HG02759 (cell line): ENCODE measurements at regions not wholly inside any gene's neighbourhood (a gene's known extent, or its start where the extent isn't known, plus 50 kb on each side); places are given as distances from the start of the nearest gene placed in this dataset.

Source experiments
- ATAC-seq: cut with Tn5 transposase; IDR thresholded peaks from one replicate; pipeline ENCODE4 v1.9.1; 2021; ENCODE audit warnings: mild to moderate bottlenecking, moderate library complexity; ENCODE audit not compliant: unreplicated experiment

DNA sequence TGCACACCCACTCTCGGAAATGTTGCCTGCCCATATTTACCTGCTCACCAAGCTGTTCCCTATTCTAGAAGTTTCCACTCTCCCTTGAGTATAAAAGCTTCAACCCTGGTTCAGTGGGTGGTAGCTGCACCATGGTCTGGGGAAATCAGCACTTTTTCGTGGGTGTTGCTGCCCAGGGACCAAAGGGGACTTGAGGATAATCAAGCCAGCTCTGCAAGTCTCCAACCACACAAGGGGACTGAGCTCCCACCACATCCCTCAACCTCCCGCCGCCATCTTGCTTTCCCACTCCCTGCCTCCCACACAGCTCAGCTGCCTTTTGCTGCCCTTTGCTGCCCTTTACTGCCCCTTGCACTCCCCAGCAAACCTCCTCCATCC lies 210.0 kb downstream of the AUH start:
- no peak for ATAC-seq

DNA sequence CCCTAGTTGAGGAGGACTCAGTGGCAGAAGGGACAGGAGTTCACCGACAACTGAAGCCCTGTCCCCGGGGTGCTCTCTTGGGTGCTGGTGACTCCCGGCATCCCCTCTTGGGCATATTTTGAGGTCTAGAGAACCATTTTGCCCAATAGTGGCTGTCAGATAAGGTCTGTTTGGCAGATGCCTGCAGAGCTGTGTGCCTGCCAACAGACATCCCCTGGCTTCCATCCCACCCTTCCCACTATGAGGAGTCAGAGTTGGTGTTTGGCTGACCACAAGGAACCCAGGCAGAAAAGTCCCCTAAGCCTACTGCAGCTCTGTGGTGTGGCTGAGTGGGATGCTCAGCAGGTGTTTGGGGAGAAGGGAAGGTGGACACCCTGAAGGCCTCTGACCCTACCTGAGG lies 207.0 kb downstream of the AUH start:
- no peak for ATAC-seq

DNA sequence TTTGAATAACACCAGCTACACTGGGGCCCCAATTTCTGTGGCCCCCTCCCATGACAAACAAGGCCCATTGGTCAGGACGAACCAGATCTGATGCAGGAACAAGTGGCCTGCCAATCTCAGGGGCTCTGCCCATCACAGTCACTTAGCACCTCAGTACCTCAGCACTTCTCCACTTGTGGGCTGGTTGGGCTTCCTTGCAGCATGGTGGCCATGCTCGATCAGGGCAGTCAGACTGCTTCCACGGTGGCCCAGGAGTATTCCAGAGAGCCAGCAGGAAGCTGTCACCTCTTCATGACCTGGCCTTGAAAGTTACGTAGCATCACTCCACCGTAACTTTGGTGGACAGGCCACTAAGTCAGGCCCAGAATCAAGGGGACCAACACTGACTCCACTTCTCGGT lies 206.5 kb downstream of the AUH start:
- no peak for ATAC-seq

DNA sequence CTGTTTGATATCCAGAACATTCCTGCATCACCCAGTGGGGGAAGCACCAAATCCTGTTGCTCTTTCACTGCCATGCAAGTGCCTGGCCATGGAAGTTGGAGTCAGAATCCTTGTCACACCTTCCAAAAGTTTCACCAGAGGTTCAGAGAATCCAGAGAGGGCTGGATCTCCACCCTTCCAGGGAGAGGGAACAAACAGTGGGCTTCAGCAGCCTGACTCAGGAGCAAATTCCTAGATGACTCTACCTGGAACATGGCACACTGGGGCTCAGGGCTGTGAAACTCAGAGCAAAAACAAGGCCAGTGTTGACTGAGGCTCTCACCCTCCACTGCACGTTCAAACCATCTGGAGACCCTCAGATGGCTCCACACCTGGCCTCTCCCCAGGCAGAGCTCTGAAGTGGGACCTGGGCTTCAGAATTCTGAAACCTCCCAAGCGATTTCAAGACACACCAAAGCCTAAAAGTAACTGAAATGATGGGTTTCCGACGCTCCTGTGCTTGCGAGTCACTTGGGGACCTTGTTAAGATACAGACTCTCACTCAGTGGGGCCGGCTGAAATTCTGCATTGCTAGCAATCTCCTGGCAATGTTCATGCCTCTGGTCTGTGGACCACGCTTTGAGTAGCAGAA lies 205.9 kb downstream of the AUH start:
- ATAC-seq: no peak

DNA sequence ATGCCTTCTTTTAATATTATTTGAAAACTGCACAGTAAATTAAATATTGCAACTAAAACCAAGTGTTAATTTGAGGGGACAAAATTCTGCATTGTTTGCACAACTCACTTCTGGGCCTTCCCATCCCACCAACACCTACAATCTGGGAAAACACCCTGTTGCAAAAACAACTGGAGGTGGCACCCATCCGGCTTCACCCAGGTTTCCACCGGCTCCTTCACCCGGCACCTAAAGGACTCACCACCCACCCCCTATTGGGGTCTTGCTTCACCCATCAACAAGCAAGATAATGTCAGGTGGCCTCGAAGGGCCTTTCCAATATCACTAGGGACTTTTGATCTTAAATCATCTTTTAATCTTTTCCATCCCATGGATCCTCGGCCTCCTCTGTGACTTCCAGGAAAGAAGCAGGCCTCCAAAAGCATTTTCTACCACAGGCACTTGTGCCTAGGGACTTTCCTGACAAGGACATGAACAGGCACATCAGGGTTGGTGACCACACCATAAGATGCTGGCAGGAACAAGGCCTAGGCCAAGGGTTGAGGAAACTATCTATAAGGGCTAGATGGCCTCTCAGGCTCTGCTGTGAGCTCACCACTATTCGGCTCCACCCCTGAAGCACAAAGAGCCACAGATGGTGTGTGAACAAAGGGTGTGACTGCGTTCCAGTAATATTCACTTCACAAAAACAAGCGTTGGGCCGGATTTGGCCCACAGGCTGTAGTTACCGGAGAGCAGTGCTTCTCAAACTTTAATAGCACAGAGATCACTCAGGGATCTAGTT lies 205.1 kb downstream of the AUH start:
- ATAC-seq: no peak

DNA sequence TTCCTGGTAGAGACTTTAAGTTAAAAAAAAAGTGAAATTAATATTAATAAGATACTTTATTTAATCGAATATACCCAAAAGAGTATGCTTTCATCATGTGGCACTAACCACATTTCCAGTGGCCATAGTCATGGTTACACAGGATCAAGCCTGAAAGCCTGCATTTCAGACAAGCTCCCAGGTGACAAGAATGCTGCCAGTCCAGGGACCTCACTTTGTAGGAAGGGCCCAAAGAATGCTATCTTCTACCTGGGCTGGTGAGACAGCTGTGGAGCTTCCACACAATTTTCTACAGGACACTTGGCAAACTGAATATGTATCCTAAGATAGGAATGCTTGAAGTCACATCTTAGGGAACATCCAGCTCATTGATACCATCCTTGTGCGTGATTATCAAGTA lies 203.8 kb downstream of the AUH start:
- no peak for ATAC-seq

DNA sequence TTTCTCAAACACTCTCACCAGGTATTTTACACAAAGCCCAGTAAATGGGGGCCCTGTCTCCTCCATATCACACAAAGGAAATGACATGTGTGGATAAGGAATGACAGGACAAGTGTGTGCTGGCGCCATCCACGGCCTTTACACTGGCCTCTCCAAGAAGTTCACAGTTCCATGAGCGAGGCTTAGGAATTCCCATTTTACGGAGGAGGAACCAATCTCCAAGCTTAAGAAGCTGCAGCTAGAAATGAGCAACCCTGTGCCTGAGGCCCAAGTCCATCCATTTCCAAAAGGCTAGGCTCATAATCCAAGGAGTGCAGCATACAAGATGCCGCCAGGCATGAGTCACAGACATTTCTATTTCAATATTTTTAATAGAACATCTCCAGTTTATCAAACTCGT lies 203.4 kb downstream of the AUH start:
- ATAC-seq: no peak

DNA sequence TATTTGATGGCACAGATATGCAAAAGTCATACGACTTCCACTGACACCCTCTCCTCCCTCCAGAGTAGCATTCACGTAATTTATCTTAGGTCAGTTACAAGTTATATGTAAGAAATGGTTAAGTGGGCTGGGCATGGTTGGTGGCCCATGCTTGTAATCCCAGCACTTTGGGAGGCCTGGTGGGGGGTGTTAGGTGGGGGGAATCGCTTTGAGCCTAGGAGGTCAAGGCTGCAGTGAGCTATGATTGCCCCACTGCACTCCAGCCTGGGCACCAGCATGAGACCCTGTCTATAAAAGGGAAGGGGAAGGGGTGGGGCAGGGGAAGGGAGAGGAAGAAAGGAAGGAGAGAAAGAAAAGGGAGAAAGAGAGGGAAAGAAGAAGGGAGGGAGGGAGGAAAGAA lies 202.8 kb downstream of the AUH start:
- ATAC-seq: no peak

DNA sequence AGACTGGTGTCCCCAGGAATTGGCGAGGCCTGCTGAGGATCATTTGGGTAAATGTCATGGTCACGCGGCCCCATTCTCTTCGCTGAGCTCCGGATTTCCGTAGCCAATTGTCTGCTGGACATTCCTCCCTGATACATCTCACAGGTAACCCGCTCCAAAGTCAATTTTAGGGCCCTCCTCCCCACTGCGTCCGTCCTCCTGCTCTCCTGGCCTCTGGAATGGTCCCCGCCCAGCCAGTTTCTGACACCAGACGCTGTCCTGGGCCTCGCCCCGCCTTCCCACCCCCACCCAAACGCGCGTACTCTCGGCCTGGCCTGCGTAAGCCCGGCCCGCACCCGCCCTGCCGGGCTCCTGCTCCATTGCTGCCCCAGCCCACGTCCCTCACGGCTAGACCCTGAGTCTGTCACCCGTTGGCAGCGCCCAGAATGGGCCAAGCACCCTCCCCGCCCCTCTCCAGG lies 202.0 kb downstream of the AUH start:
- no peak for ATAC-seq

DNA sequence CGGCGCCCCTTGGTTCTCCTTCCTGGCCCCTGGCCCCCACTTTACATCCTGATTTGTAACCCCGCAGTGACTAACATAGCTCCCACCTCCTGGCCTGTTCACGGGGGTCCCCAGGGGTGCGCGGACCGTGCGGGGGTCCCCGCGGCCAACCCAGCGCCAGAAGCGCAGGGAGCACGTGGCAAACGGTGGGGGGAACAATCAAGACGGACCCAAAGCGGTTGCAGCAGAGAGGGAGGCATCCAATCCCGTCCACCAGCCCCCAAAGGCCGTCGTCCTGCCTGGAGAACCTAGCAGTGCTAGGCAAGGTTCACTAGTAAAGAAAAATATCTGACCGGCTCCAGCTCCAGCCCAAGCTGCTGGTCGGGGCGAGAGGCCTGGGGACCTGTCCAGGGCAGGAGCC lies 201.5 kb downstream of the AUH start:
- ATAC-seq: no peak

DNA sequence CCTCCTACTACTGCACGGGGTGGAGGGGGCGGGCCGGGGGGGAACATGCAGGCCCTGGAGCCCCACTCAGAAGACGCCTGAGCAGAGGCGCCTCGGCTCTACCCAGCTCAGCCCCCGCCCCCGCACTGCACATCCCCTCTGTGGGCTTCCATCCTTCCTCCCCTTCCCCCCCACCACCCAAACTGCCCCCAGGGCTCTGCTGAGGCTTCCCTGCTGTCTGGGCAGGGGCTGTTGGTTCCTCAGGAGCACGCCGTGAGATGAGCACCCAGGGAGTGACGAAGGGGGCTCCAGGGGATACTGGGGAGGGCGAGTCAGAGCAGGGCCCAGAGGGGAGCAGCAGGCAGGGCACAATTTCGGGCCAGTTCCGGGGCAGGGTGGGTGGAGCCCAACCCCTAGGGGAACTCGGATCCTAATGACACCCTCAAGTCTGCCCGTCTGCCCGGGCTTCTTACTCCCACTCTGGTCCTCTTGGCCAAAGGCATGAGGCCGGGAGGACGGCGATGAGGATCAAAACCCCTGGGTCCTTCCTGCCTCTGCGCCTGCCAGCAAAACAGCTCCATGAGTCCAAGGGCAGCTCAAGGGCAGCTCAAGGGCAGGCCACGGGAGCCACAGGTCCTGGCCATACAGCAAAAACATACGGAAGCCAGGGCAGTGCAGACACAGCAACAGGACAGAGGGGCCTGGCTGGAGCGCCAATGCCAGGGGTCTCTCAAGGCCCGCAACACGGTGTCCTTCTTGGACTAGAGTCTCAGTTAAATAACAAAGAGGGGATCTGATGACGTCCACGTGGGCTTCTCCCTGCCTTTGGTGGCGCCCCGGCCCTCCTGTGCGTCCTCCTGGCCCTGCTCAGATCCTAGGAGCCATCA lies 200.9 kb downstream of the AUH start:
- no peak for ATAC-seq

DNA sequence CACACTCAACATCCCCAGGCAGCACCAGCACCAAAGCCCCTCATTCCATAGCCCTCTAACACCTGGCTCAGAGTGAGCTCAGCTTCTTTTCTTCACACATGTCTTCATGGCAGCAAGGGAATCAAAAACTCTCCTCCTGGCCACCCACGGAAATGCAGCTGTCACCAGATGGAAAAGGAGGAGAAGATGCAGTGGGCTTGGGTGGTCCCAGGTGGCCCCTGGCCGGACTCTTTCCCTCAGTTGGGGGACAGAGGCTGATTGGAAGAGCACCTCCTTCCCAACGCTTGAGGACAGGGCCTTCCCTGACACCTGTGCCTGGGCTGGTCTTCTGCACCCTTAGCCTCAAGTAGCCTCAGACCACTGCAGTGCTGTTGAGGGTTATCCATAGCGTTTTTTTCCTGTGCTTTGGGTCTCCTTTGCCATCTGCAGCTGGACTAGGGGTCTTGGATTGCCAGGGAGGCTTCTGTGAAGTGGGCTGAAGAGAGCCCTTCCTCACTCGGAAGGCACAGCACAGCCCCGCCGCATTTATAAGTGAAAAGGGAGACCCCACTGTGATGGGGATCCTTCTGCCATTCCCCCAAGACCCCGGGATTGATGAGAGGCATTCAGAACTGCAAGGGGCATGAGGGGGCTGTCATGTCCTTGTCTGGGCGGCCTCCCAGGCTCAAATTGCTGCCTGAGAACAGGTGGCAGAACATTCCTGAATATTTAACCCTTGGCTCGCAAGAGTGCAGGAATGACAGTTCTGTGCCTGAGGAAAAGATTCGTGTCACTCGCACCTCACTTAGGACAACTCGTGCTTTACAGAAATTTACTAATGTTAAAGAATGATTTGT lies 200.0 kb downstream of the AUH start:
- no peak for ATAC-seq

DNA sequence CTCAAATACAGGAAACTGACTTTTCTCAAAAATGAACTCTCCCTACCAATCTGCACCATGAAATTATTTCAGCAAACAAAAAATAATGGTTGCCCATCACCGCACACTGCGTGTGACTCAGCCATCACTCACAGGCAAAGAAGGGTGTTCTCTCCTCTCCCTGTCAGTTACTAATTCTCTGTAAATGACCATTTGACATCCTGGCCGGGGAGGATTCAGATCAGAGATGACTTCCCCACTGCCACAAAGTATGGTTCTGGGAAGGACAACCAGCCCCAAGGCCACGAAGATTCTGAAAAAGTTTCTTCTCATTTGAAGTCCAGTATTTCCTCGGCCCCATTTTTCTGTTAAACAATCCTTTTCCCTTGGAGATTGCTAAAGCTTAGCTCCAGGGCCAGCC lies 199.4 kb downstream of the AUH start:
- no peak for ATAC-seq

DNA sequence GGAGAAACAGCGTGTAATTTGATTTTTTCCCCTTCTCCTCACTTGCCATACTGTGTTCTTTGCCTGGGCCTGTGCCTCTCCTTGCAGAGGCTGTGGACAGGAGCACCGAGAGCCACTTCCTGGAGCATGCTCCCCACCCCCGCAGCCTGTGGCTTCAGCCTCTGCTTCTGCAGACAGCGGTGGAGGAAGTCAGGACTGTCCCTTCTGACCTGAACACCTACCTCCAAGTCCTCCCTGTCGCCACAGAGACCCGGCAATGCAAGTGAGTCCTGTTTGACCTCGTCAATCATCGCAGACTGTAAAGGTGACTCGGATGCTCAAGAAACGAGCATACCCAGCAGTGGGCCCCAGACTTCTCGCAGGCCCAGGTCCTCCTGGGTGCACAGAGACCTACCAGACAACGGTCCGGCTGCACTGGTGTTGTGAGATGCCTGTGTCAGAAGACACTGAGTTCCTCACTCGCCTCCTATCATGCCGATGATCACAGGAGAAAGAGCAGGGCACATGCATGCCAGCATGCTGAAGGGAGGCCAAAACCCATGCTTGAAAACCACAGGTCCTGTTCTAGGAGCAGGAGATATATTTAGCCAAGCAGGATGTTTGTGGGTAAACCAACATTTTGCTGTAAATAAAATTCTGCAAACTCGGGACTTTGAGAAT lies 198.8 kb downstream of the AUH start:
- peak; percentile 73 for ATAC-seq

DNA sequence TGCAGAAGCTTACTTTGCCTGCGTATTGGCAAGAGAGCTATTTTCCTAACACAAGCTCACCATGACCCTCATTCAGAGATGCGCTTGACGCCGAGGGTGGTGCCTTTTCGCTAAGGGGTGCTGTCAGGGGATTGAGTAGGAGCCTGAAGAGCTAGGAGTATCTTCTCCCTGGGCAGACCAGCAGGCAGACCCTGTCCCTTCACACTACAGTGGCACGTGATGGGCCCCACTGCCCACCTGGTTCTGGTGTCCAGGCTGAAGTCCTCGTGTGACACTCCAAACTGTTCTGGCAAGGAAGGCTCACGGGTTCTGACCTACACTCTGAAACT lies 198.3 kb downstream of the AUH start:
- ATAC-seq: peak; percentile 1

DNA sequence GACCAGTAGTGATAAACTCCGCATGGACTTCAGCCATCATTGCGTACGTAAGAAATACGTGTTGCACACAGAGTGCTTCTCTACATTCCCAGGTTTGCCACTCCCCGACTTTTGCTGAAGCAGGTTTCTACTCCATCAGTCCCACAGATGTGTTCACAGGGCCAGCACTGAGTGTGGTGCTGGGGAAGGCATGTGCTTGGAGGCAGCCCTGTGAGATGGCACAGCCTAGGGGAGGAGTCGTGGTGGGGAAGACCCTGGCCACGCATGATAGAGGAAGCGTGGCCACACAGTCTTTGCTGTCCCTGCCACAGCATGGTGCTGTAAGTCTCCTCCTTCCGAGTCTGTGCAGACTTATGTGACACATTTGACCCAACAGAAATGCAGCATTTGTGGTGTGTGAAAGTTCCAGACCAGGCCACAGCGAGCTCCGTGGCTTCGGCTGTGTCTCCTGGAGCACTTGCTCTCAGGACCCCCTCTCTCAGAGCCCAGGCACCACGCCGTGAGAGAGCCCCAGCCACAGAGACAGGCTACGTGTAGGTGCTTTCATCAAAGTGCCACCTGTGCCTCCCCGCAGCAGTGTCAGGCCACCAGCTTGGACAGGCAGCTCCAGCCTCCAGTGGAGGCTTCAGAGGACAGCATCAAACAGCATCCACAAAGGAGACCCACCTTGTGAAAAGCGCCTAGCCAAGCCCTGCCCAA lies 197.8 kb downstream of the AUH start:
- ATAC-seq: peak; percentile 55
